WTC11 (cell line): ENCODE measurements at regions not wholly inside any gene's neighbourhood (a gene's known extent, or its start where the extent isn't known, plus 50 kb on each side); places are given as distances from the start of the nearest gene placed in this dataset.

ENCODE experiments used
- ATAC-seq: fragments of 200-7000 bp; cut with Tn5 transposase; 2 replicates; pipeline ENCODE4 v1.10.0; 2021; ENCODE audit warnings: mild to moderate bottlenecking, moderate library complexity
- CTCF ChIA-PET: fragments of 300-600 bp; sonication (Branson Sonifier 250); formaldehyde crosslinking; loops from one replicate; lab custom pipeline; 2021; ENCODE audit warnings: antibody characterized with exemption; lab: Charles Lee
- POLR2A ChIA-PET: fragments of 350-600 bp; sonication (Branson Sonifier 250); formaldehyde crosslinking; loops from one replicate; lab custom pipeline; 2021; ENCODE audit warnings: antibody characterized with exemption; lab: Charles Lee
- DNase-seq: peaks from one replicate; pipeline ENCODE4 v3.0.0; 2021; ENCODE audit warnings: low spot score
- H3K27ac Mint-ChIP-seq: 2 replicates; pipeline ENCODE4 v1.8.0; 2021; ENCODE audit warnings: mixed read lengths
- H3K27me3 Mint-ChIP-seq: 2 replicates; pipeline ENCODE4 v1.8.0; 2021; ENCODE audit warnings: low read depth, mild to moderate bottlenecking, moderate library complexity, mixed read lengths
- H3K36me3 Mint-ChIP-seq: 2 replicates; pipeline ENCODE4 v1.8.0; 2021; ENCODE audit warnings: mixed read lengths
- H3K4me1 Mint-ChIP-seq: 2 replicates; pipeline ENCODE4 v1.8.0; 2022; ENCODE audit warnings: mixed read lengths
- H3K4me3 Mint-ChIP-seq: 2 replicates; pipeline ENCODE4 v1.8.0; 2021; ENCODE audit warnings: mild to moderate bottlenecking, moderate library complexity, mixed read lengths
- H3K9me3 Mint-ChIP-seq: 2 replicates; pipeline ENCODE4 v1.8.0; 2021; ENCODE audit warnings: mixed read lengths
- ATF1 ChIP-seq: sonication (generic); formaldehyde crosslinking; IDR thresholded peaks from 2 replicates; pipeline ENCODE4 v1.8.1; 2023; ENCODE audit warnings: mild to moderate bottlenecking, moderate library complexity, missing genetic modification reagents
- ATF6 ChIP-seq: sonication (generic); formaldehyde crosslinking; IDR thresholded peaks from 2 replicates; pipeline ENCODE4 v1.8.1; 2023; ENCODE audit warnings: mild to moderate bottlenecking, missing genetic modification reagents
- CREB1 ChIP-seq: sonication (generic); formaldehyde crosslinking; IDR thresholded peaks from 2 replicates; pipeline ENCODE4 v1.8.0; 2023; ENCODE audit warnings: mild to moderate bottlenecking, missing genetic modification reagents
- CTCF ChIP-seq: fragments of 200-600 bp; IDR thresholded peaks from 2 replicates; pipeline ENCODE4 v1.8.0; 2022; ENCODE audit warnings: antibody characterized with exemption
- E2F4 ChIP-seq: sonication (generic); formaldehyde crosslinking; IDR thresholded peaks from 2 replicates; pipeline ENCODE4 v1.8.1; 2022; ENCODE audit warnings: low read depth, mild to moderate bottlenecking, moderate library complexity, missing genetic modification reagents, borderline replicate concordance
- GABPB1 ChIP-seq: sonication (generic); formaldehyde crosslinking; IDR thresholded peaks from 2 replicates; pipeline ENCODE4 v1.8.1; 2023; ENCODE audit warnings: mild to moderate bottlenecking, missing genetic modification reagents
- GTF2I ChIP-seq: fragments of 250-450 bp; sonication (Bioruptor Pico); conservative IDR thresholded peaks from 2 replicates; pipeline ENCODE4 v1.4.0; 2021; ENCODE audit warnings: mild to moderate bottlenecking
- NFE2L1 ChIP-seq: sonication (generic); formaldehyde crosslinking; IDR thresholded peaks from 2 replicates; pipeline ENCODE4 v1.8.1; 2023; ENCODE audit warnings: missing genetic modification reagents
- NFYB ChIP-seq: sonication (generic); formaldehyde crosslinking; conservative IDR thresholded peaks from 2 replicates; pipeline ENCODE4 v1.8.0; 2022; ENCODE audit warnings: low read depth, missing genetic modification reagents
- NR2C2 ChIP-seq: sonication (generic); formaldehyde crosslinking; IDR thresholded peaks from 2 replicates; pipeline ENCODE4 v1.8.0; 2022; ENCODE audit warnings: mild to moderate bottlenecking, missing genetic modification reagents
- NR3C1 ChIP-seq: sonication (generic); formaldehyde crosslinking; conservative IDR thresholded peaks from 2 replicates; pipeline ENCODE4 v1.8.1; 2023; ENCODE audit warnings: low read depth, mild to moderate bottlenecking, missing genetic modification reagents
- PRRX2 ChIP-seq: fragments of 250-450 bp; sonication (Bioruptor Pico); IDR thresholded peaks from 2 replicates; pipeline ENCODE4 v1.8.0; 2021; ENCODE audit warnings: mild to moderate bottlenecking
- RELA ChIP-seq: sonication (generic); formaldehyde crosslinking; IDR thresholded peaks from 2 replicates; pipeline ENCODE4 v1.8.1; 2022; ENCODE audit warnings: missing genetic modification reagents, mild to moderate bottlenecking, borderline replicate concordance
- SMAD3 ChIP-seq: sonication (generic); formaldehyde crosslinking; IDR thresholded peaks from 2 replicates; pipeline ENCODE4 v1.8.0; 2022; ENCODE audit warnings: missing genetic modification reagents, mild to moderate bottlenecking, borderline replicate concordance
- SMAD4 ChIP-seq: sonication (generic); formaldehyde crosslinking; IDR thresholded peaks from 2 replicates; pipeline ENCODE4 v1.8.0; 2022; ENCODE audit warnings: mild to moderate bottlenecking, missing genetic modification reagents
- TEAD1 ChIP-seq: sonication (generic); formaldehyde crosslinking; IDR thresholded peaks from 2 replicates; pipeline ENCODE4 v1.8.0; 2022; ENCODE audit warnings: mild to moderate bottlenecking, missing genetic modification reagents
- TEAD4 ChIP-seq: sonication (generic); formaldehyde crosslinking; IDR thresholded peaks from 2 replicates; pipeline ENCODE4 v1.8.0; 2022; ENCODE audit warnings: mild to moderate bottlenecking, missing genetic modification reagents
- TP53 ChIP-seq: sonication (generic); formaldehyde crosslinking; IDR thresholded peaks from 2 replicates; pipeline ENCODE4 v1.8.1; 2023; ENCODE audit warnings: mild to moderate bottlenecking, missing genetic modification reagents
- ZNF121 ChIP-seq: sonication (generic); formaldehyde crosslinking; IDR thresholded peaks from 2 replicates; pipeline ENCODE4 v1.8.0; 2023; ENCODE audit warnings: missing genetic modification reagents
- ZNF263 ChIP-seq: sonication (generic); formaldehyde crosslinking; IDR thresholded peaks from 2 replicates; pipeline ENCODE4 v1.8.1; 2022; ENCODE audit warnings: low read depth, mild to moderate bottlenecking, moderate library complexity, missing genetic modification reagents
- ZNF281 ChIP-seq: sonication (generic); formaldehyde crosslinking; IDR thresholded peaks from 2 replicates; pipeline ENCODE4 v1.8.0; 2023; ENCODE audit warnings: mild to moderate bottlenecking, missing genetic modification reagents
- TF ChIP-seq, protein P1 (sequence below): sonication (generic); formaldehyde crosslinking; conservative IDR thresholded peaks from 2 replicates; pipeline ENCODE4 v1.8.1; 2022; ENCODE audit warnings: mild to moderate bottlenecking, missing genetic modification reagents
- TF ChIP-seq, protein P2 (sequence below): sonication (generic); formaldehyde crosslinking; IDR thresholded peaks from 2 replicates; pipeline ENCODE4 v1.8.1; 2023; ENCODE audit warnings: mild to moderate bottlenecking, missing genetic modification reagents, borderline replicate concordance

DNA sequence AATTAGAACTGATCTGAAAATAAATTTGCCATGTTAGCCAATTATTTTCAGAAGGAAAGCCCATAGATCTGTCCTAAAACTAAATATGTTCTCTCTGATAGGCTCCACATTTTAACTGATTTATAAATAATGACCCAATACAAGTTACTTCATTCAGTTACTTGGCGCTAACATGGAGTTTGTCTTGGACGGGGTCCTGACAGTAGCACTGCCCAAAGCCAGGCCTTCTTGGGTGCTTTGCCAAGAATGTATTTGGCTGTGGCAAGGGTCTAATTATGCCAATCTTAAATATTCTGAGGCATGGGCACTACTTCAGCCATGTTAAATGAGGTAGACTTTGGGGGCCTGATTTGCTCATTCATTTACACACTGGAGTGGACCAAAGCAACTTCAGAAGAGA lies 135.0 kb upstream of the PKDCC start:
- ChIA-PET CTCF (interaction anchor here (0.6 kb wide), 1 partner anchor 142 kb away, joined by 7 read pairs; no protein-coding TSS in a partner anchor), POLR2A (no interaction called here)

GRCh38 chr2:41913311-41913710 lies 134.5 kb upstream of the PKDCC start:
- DNase-seq, result no peak
- ATAC-seq, result no peak
- Mint-ChIP-seq H3K36me3 (no peaks in the 10 kb centered on the region), H3K4me1 (peaks cover 4% of the 10 kb centered on the region; the same call in 1 of the 2 replicates), H3K4me3 (no peak overlapping the region), H3K9me3 (no peaks in the 10 kb centered on the region), H3K27me3 (0 out of 2 replicates have a peak, but pooled peaks cover under 1% of the 10 kb centered on the region), H3K27ac (no peak overlapping the region)
- ChIA-PET POLR2A (no interaction called here), CTCF (no interaction called here)
- no peak for TF ChIP-seq NFYB (CRISPR knock-in tag)
- no peak for TF ChIP-seq TP53
- TF ChIP-seq ZNF263 (CRISPR knock-in tag), result no peak
- TF ChIP-seq RELA (CRISPR knock-in tag), result no peak
- TF ChIP-seq ZNF281, result no peak
- TF ChIP-seq, protein P1, sequence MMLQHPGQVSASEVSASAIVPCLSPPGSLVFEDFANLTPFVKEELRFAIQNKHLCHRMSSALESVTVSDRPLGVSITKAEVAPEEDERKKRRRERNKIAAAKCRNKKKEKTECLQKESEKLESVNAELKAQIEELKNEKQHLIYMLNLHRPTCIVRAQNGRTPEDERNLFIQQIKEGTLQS, result no peak
- TF ChIP-seq ATF6, result no peak
- TF ChIP-seq SMAD3 (CRISPR knock-in tag), result no peak

More for the DNA sequence above, 135.0 kb upstream of the PKDCC start:
- Mint-ChIP-seq H3K27me3 (peaks cover 4% of the 10 kb centered on the region; the same call in 1 of the 2 replicates), H3K27ac (no peak overlapping the region), H3K9me3 (no peaks in the 10 kb centered on the region), H3K36me3 (no peaks in the 10 kb centered on the region), H3K4me1 (peaks cover 9% of the 10 kb centered on the region), H3K4me3 (no peak overlapping the region)
- TF ChIP-seq NFYB (CRISPR knock-in tag) (no peak), TEAD1 (no peak), NR2C2 (CRISPR knock-in tag) (no peak), GTF2I (no peak), ATF1 (CRISPR knock-in tag) (no peak), NFE2L1 (CRISPR knock-in tag) (no peak), NR3C1 (no peak), CTCF (no peak), TEAD4 (CRISPR knock-in tag) (no peak), ZNF121 (no peak), CREB1 (CRISPR knock-in tag) (no peak), PRRX2 (CRISPR knock-in tag) (no peak), SMAD4 (no peak), E2F4 (no peak), GABPB1 (CRISPR knock-in tag) (no peak)
- TF ChIP-seq, protein P2, sequence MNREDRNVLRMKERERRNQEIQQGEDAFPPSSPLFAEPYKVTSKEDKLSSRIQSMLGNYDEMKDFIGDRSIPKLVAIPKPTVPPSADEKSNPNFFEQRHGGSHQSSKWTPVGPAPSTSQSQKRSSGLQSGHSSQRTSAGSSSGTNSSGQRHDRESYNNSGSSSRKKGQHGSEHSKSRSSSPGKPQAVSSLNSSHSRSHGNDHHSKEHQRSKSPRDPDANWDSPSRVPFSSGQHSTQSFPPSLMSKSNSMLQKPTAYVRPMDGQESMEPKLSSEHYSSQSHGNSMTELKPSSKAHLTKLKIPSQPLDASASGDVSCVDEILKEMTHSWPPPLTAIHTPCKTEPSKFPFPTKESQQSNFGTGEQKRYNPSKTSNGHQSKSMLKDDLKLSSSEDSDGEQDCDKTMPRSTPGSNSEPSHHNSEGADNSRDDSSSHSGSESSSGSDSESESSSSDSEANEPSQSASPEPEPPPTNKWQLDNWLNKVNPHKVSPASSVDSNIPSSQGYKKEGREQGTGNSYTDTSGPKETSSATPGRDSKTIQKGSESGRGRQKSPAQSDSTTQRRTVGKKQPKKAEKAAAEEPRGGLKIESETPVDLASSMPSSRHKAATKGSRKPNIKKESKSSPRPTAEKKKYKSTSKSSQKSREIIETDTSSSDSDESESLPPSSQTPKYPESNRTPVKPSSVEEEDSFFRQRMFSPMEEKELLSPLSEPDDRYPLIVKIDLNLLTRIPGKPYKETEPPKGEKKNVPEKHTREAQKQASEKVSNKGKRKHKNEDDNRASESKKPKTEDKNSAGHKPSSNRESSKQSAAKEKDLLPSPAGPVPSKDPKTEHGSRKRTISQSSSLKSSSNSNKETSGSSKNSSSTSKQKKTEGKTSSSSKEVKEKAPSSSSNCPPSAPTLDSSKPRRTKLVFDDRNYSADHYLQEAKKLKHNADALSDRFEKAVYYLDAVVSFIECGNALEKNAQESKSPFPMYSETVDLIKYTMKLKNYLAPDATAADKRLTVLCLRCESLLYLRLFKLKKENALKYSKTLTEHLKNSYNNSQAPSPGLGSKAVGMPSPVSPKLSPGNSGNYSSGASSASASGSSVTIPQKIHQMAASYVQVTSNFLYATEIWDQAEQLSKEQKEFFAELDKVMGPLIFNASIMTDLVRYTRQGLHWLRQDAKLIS (CRISPR knock-in tag), result no peak
- DNase-seq, result no peak
- ATAC-seq, result no peak
